Nephron progenitor cell (in vitro differentiated cells): ENCODE measurements at regions not wholly inside any gene's neighbourhood (a gene's known extent, or its start where the extent isn't known, plus 50 kb on each side); places are given as distances from the start of the nearest gene placed in this dataset.

Experiments
- DNase-seq: peaks from one replicate; pipeline ENCODE4 v3.0.0; 2021
- H3K27ac Mint-ChIP-seq: 2 replicates; pipeline ENCODE4 v1.8.0; 2021; ENCODE audit warnings: mild to moderate bottlenecking, moderate library complexity, mixed read lengths
- H3K27me3 Mint-ChIP-seq: 2 replicates; pipeline ENCODE4 v1.8.0; 2021; ENCODE audit warnings: mild to moderate bottlenecking, low read depth, mixed read lengths; ENCODE audit not compliant: poor library complexity
- H3K36me3 Mint-ChIP-seq: 2 replicates; pipeline ENCODE4 v1.8.0; 2021; ENCODE audit warnings: low read depth, mixed read lengths
- H3K4me1 Mint-ChIP-seq: 2 replicates; pipeline ENCODE4 v1.8.0; 2021; ENCODE audit warnings: mixed read lengths
- H3K4me3 Mint-ChIP-seq: 2 replicates; pipeline ENCODE4 v1.8.0; 2021; ENCODE audit warnings: mild to moderate bottlenecking, moderate library complexity, mixed read lengths
- H3K9me3 Mint-ChIP-seq: 2 replicates; pipeline ENCODE4 v1.8.0; 2021; ENCODE audit warnings: mild to moderate bottlenecking, moderate library complexity, mixed read lengths
- CTCF ChIP-seq: fragments of 200-600 bp; sonication (generic); IDR thresholded peaks from 2 replicates; pipeline ENCODE4 v1.5.0; 2021; ENCODE audit warnings: antibody characterized with exemption

DNA sequence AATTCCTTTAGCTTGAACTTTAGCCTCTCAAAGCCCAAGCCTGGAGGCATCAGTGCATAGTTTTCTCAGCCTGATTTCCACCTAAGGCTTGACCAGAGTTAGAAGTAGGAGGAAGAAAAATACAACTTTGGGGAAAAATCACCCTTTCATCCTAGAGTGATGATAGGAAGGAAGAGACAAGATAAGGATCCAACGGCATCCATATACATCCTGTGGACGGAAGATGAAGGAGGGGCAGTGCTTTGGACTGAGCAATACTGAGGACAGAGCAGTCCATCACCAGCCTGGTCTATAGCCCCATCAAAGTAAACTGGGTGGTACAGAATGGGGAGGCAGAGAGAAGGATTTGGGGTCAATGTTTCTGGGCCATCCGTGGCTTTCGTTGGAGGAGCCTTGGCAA, 247.9 kb downstream of the FAM76B start:
- Mint-ChIP-seq H3K9me3 (no peaks in the 10 kb centered on the region), H3K27me3 (peaks cover 8% of the 10 kb centered on the region), H3K4me1 (no peaks in the 10 kb centered on the region), H3K27ac (no peak overlapping the region), H3K4me3 (no peak overlapping the region), H3K36me3 (no peaks in the 10 kb centered on the region)
- no peak for TF ChIP-seq CTCF
- DNase-seq, result no peak

DNA sequence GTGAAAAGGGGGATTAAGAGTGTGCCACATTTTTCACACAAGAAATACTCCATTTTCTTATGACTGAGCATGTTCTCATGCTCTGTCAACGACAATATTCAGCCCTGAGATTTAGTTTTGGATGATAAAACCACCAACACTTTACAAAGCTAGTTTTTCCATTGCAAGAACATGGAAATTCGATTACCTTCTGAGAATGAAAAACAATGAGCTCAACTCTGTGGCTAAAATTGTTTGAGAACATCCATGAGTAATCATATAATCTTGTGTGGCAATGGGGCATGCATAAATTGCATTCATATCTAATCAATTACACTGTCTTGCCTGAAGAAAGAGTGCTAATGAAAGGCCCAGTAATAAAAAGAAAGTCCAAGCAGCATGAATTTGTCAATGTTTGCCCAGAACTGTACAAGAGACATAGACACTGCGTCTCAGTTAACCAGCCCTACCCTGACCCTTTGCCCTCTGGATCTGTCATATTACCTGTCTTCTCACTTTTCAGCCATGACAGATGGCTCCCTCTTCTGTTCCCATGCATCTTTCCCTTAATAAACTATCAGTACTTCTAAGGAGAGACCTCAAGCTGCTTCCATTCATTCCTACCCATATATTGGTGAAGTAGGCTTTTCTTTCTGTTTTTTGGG, 253.4 kb downstream of the FAM76B start:
- H3K27me3 Mint-ChIP-seq, result peaks cover 5% of the 10 kb centered on the region
- TF ChIP-seq CTCF, result no peak
- peaks cover 26% of the 10 kb centered on the region for H3K9me3 Mint-ChIP-seq
- no peak overlapping the region for H3K4me3 Mint-ChIP-seq
- no peak overlapping the region for H3K27ac Mint-ChIP-seq
- peaks cover 11% of the 10 kb centered on the region for H3K4me1 Mint-ChIP-seq
- DNase-seq, result no peak
- peaks cover 12% of the 10 kb centered on the region for H3K36me3 Mint-ChIP-seq

GRCh38 chr11:95534809-95535208, 254.8 kb downstream of the FAM76B start:
- peaks cover 12% of the 10 kb centered on the region for H3K36me3 Mint-ChIP-seq
- H3K9me3 Mint-ChIP-seq, result peaks cover 26% of the 10 kb centered on the region
- peaks cover 2% of the 10 kb centered on the region for H3K27me3 Mint-ChIP-seq
- no peak for TF ChIP-seq CTCF
- peaks cover 20% of the 10 kb centered on the region for H3K4me1 Mint-ChIP-seq
- H3K4me3 Mint-ChIP-seq, result no peak overlapping the region
- no peak overlapping the region for H3K27ac Mint-ChIP-seq
- DNase-seq, result no peak

DNA sequence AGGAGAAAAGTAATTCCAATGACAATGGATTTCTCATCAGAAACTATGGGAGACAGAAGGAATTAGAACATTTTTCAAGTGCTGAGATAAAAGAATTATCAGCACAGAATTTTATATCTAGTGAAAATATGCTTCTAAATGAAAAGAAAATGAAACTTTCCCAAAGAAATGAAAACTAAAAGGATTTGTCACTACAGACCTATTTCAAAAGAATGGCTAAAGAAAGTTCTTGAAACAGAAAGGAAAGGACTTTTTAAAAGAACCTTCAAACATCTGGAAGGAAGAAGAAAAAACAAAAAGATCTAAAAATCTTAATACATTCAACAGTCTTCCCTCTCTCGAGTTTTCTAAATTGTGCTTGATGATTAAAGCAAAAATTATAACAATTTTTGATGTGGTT, 255.4 kb downstream of the FAM76B start:
- Mint-ChIP-seq H3K4me1 (peaks cover 20% of the 10 kb centered on the region), H3K27me3 (no peaks in the 10 kb centered on the region), H3K4me3 (no peak overlapping the region), H3K36me3 (peaks cover 12% of the 10 kb centered on the region), H3K27ac (no peak overlapping the region), H3K9me3 (peaks cover 26% of the 10 kb centered on the region)
- TF ChIP-seq CTCF, result no peak
- no peak for DNase-seq

- peaks cover 20% of the 10 kb centered on the region for H3K4me1 Mint-ChIP-seq
- H3K4me3 Mint-ChIP-seq, result no peak overlapping the region
- H3K36me3 Mint-ChIP-seq, result peaks cover 12% of the 10 kb centered on the region
- TF ChIP-seq CTCF, result no peak
- H3K9me3 Mint-ChIP-seq, result peaks cover 26% of the 10 kb centered on the region
- H3K27ac Mint-ChIP-seq, result peak overlapping the region; percentile 6
- no peak for DNase-seq
- H3K27me3 Mint-ChIP-seq, result no peaks in the 10 kb centered on the region
Observed at GRCh38 chr11:95531116-95531515, 258.5 kb downstream of the FAM76B start.

DNA sequence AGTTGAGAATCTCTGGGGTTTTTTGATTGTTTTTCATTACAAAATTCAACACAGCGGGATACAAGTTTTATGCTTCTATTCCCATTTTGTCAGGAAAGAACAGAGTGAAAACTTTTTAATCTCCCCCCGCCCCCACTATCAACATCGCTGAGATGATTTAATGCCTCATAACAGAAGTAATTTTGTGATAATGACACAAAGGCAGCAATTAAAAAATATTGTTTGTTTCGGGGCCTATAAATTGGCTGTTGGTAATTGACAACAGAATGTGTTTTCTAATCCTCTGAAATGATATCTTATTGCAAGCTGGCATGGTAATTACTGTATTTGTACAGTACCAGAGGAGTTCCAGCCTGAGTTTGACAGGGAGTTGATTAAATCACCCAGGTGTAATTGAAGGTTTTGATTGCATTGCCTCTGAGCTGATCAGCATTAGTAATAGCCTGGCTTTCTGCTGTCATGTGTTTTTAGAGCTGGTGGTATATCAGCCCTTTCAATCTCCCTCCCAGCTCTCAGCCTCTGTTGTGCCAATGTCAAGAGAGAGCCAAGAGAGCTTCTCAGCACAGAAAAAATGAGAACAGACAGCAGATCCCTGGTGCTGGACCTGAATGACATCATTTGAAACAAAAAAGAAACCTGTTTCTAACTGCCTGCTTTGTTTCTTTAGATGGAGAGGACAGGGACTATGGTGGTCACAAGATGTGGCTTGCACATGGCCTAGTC, 265.1 kb downstream of the FAM76B start:
- Mint-ChIP-seq H3K36me3 (no peaks in the 10 kb centered on the region), H3K27ac (no peak overlapping the region), H3K4me1 (peaks cover 5% of the 10 kb centered on the region), H3K9me3 (no peaks in the 10 kb centered on the region), H3K27me3 (peaks cover 4% of the 10 kb centered on the region), H3K4me3 (no peak overlapping the region)
- TF ChIP-seq CTCF, result no peak
- DNase-seq, result no peak
